Inflammatory macrophage treated with lipopolysaccharide for 1 hour (primary cell): ENCODE measurements at regions not wholly inside any gene's neighbourhood (a gene's known extent, or its start where the extent isn't known, plus 50 kb on each side); places are given as distances from the start of the nearest gene placed in this dataset.
"Not testable (repeated sequence)": the region's sequence is repeated elsewhere in the genome, so short reads cannot be mapped to it uniquely, and the experiment has no call there.

ENCODE experiments used
- DNase-seq, 2 donors: peaks; one replicate each; pipeline ENCODE4 v3.0.0-alpha.2; 2020 to 2022

DNA sequence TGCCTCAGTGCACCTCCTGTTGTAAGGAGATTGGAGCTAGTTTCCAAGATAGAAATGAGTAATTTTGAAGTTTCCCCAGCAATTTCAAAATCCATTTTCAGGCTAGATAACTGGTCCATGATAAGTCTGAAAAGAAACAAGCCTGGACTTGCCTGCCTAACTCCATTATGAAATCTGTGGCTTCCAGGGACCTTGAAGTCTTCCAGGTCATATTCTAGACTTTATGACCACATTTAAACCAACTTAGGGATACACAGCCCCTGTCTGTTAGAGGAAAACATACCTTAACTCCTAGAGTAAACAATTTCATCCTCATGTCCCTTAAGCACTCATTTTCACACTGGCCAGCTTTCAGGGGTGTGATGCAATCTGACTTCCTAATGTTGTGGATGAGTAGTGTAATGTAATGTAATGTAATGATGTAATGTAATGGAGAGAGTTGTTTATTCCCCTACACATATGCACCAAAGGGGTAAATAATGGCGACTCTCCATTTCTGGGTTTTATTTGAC is 96.7 kb upstream of the FAM20A start:
- peak; percentile 74 to 83 for DNase-seq

DNA sequence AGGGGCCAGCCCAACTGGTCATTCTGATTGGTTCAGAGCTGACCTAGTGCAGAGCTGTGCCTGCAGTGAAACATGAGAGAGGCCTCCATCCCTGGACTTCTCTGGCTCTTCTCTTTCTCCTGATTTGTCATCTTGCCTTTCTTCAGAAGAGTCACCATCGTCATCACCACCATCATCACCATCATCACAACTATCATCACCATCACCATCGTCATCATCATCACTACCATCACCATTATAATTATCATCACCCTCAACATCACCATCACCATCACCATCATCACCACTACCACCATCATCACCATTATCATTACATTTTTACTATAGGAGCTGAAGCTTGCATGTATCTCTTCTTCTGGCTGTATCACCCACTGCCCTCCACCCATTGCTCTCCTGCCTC is 94.5 kb upstream of the FAM20A start:
- DNase-seq: no peak

DNA sequence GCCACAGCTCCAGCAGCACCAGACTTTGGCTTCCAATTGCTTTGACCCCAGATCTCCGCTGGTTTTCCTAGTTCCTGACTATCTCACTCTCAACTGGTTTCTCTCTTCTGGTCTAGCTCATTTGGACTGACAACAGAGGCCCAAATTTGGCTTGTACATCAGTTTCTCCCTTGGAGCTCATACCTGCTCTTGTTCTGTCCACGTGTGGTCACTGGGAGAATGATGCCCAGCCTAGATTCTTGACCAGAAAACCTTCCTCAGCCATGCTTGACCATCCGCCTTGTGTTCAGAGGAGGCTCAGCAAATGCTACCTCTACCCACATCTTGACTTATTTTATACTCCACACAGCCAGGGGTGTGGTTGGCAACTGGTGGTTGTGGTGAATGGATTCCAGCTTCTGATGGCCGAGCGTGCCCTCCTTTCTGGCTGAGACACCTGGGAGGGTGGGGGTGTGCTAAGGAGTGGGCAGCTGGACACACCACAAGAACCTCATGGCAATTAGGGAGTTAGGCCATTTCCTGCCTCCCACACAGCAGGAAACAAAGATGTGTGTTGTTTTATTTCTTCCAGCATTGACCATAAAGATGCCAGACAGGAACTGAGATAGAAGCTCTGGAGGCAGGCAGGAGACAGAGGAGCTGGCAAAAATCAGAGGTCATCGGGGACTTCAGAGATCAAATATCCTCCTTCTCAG is 93.8 kb upstream of the FAM20A start:
- DNase-seq: no peak

DNA sequence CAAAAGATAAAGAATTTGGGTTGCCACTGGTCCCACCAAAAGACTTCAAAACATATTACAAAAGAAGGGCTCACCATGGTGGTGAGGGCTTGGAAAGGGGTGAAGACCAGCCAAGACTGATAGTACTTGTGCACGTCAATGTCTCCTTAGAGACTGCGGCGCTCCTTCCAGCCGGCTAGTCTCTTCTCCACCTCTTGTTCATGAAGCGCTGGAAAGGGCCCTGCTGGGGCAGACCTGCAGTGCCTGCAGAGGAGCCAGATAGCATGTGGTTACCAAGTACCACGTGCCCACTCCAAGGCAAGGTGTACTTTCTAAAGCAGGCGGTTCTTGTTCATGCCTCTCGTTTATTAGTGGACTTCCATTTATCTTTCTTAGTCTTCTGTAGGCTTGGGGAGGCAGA is 92.7 kb upstream of the FAM20A start:
- DNase-seq: no peak

DNA sequence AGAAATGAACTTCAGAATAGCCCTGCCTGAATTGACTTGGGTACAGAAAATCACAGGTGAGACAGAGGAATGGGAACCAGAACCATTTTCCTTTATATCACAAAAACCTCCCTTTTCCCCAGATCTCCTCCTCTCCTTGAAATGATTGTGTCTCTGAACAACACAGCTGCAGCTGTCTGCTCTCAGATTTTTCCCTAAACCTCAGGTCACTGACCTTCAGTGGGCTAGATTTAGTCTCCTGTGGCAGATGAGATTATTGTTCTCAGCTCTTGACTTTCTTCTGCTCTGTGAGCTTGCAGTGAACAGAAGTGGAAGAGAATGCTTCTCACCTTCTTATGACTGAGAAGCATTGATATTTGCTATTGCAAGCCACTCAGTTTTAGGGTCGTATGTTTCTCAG is 92.3 kb upstream of the FAM20A start:
- DNase-seq: no peak

DNA sequence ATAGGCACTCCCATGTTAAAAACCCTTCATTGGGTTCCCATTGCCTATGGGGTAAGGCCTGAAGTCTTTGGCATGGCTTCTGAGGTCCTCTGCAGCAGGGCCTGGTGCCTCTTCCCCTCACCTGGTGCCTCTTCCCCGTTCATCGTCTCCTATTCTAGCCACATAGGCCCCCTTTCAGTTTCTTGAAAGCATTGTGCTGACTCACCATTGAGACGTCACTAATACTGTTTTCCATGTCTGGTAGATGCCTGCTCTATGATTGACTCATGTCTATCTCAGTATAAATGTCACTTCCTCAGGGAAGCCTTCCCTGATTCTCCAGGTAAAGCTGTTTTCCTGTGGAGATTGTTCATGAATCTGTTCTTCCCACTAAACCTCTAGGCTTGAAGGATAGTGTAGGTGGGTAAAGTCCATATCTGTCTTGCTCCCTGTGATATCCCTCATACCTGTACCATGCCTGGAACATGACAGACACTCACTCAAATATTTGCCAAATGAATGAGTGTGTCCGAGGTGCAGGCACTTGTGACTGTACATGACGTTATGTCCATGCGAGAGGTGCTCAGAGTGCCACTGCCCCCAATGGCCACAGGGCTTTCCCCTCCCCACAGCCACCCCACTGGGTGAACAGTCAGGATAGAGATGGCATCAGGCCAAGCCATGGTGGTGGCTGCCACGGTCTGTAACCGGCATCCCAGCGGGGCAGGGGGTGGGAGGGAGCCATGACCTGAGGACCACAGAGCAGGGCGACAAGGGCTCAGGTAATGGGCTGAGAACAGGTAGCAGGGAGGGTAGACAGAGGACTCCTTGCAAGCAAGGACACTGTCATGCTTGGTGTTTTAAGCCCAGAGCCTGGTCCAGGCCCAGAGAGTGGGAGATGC is 85.2 kb upstream of the FAM20A start:
- no peak for DNase-seq

DNA sequence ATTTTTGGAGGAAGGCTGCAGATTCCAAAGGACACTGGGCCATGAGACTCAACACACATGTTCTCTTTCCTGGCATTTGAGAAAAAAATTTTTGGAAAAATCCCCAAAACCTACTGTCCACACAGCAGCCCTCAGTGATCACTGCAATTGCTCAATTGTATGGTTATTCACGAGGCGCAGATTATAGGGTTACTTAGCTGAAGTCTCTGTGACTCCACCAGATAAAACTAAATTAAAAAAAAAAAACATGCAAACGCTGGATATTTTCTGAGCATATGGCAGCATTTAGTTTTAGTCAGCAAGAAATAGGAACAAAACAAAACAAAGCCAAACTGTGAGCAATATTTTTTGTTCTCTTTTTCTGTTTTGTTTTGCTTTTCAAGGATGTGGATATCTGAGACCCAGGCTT is 83.8 kb upstream of the FAM20A start:
- DNase-seq: no peak

DNA sequence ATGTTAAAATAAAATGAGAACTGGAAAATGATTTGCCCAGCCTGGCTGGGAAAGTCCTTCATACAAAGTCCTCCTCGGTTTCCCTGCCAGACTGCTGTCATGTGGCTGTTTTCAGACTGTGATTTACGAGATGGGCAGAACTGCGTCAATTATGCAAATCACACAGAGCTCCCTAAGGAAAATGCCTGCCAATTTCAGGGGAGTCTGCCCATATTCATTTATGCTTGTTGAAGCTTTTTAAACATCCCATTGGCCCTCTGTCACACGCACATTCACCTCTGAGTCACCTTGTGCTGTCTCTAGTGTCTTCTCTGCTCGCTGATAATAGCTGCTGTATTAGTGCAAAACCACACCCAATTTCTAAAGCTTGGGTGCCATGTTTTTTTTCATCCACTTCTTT is 81.7 kb upstream of the FAM20A start:
- no peak for DNase-seq

DNA sequence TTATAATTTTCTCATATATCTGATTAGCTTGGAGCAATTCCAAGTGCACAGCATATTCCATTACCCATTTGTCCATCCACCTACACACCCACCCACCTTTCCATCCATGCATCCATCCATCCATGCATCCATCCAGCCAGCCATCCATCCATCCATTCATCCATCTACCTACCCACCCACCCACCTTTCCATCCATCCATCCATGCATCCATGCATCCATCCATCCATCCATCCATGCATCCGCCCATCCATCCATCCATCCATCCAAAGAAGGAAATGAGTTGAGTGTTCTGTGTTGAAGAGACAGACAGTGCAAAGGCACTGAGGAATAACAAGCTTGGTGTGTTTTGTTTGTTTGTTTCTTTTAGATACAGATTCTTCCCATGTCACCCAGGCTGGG is 78.7 kb upstream of the FAM20A start:
- DNase-seq: no peak

DNA sequence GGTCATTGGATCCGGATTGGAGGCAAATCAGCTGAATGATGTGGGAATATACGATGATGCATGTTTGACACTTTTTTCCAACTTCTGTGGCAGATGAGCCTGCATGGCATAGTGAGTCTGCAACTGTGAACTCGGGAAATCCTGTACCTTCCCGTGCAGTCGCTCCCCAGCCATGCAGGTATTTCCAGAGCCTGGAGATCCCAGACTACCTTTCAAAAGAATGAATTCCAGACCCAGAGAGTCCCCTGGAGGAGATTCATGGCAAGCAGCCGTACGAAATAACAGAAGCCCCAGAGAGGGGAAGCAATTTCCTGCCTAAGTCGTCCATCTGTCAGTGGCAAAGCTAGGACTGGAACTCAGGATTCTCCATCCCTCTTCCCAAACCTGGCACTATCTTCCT is 75.7 kb upstream of the FAM20A start:
- DNase-seq: no peak

DNA sequence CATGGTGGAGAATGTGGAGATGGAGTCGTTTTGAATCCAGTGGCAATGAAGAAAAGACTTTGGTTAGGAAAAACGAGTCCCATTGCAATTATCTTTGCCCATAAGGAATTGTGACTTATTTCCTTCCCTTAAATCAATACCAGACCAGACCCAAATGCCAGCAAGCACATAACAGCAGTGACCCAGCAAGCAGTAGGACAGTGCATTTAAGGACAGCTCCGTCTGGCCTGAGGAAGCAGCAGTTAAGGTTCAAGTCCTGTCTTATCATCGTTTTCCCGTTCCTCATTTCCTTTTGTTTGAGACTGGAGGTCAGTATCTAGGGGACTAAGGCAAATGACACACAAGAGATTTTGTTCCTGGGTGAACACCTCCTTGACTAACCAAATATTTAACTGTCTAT is 74.6 kb upstream of the FAM20A start:
- DNase-seq: no peak

DNA sequence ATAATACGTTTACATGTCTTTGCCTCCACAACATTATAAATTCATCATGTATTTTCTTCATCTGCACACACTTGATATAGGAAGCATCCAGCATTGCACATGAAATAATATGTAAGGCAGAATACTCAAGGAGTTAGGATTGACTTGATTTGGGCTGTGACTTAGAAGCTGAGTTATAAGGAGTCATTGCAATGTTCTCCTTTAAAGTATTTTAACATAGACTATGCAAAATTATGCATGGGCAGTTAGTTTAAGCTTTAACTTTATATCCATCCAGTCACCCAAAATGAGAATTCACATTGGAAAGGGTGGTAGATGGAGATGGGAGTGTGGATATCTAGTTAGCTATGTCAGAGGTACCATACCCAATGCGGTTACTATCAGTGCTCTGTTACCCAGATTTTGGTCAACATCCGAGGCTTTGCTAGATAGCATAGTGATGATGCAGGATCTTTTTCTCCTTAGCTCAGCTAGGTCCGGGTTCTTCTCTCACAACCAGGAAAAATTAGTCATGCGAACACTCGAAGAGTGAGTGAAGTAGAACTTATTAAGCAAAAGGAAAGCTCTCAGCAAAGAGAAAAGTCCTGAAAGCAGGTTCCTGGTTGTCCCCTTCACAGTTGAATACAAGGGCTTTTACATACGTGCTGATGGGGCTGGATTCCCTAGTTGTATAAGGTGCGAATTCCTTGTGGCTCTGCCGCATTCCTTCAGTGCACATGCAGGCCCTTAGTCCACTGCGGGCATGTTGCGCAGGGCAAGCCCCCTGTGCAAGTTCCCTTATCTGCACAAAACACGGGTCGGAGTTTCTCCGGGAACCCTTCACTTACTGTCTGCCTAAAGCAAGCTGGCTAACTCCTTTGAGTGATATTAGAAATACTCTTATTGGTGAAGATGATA is 73.1 kb upstream of the FAM20A start:
- no peak for DNase-seq

DNA sequence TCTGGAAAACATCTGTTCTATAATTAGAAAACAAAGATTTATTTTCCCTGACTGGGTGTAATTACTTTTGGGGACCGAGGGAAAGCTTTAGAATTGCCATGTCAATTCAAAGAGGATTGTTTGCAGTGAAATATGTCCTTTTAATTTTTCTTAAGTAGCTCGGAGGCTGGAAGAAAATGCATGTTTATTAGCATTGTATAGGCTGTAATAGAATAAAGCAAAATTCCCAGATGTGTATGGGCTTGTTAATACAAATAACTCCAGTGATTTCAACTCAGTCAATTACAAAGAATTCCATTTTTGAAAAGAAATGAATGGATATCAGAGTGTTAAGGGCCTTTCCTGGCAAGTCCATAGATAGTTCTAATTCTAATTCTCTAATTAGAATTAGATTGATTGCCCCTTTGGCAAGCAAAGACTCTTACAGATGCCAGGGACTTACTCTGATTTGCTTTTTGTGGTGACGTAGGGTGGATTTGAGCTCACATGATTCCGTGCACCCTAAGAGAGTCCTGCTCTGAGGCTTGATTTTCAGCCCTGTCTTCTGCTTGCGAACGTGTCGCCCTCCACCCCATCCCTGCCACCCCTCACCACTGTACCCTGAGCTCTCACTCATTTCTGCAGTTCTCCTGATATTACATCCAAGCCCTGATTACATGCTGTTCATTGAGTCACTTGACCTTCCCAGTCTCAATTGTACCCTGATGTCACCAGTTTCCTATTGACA is 70.0 kb upstream of the FAM20A start:
- no peak for DNase-seq

DNA sequence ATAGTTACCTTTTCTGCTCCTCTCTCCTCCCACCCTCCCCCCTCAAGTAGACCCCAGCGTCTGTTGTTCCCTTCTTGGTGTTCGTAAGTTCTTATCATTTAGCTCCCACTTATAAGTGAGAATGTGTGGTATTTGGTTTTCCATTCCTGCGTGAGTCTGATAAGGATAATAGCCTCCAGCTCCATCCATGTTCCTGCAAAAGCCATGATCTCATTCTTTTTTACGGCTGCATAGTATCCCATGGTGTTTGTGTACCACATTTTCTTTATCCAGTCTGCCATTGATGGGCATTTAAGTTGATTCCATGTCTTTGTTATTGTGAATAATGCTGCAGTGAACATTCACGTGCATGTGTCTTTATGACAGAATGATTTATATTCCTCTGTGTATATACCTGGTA is 65.3 kb upstream of the FAM20A start:
- not testable (repeated sequence) for DNase-seq

DNA sequence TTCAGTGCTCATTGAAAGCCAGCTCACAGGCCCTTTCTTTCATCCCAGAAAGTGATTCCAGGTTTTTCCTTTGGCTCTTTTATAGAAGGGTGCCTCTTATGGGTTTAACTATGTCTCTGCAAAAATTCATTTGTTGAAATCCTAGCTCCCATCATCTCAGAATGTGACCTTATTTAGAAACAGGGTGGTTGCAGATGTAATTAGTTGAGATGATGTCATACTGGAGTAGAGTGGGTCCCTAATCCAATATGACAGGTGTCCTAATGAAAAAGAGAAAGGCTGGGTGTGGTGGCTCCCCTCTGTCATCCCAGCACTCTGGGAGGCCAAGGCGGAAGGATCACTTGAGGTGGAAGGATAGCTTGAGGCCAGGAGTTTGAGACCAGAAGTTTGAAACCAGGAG is 64.2 kb upstream of the FAM20A start:
- DNase-seq: no peak

DNA sequence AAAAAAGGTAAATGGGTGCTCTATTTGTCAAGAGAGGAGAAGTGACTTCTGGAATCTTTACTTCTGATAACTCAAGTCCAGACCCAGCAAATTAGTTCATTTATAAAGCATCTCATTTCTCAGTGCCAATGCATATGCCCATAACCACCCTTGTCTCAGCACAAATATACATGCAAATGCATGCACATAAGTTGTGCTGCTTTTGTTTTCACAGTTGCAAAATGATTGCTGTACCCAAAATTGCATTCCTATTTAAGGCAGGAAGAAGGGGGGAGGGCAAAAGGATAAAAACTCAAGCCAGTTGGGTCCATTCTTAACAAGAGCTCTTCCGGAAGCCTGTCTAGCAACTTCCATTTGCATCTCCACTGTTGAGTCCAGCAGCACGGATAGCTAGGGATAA is 61.3 kb upstream of the FAM20A start:
- no peak for DNase-seq

DNA sequence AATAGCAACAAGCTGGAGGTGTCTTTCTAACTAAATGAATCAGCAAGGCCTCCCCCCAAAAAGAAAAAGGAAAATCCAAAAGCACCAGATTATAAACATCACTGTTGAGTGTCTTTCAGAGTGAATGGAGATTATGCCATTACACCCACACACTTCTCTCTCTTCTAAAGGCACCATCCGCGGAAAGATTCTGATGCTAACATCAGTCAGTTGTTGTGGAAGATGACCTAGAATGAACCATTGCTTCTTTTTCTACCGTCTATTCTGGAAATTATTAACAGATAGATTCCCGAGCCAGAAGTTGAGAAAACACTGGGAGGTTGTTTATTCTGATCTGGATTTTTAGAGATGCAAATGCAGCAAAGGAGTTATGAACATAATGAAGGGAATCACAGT is 60.9 kb upstream of the FAM20A start:
- DNase-seq: no peak

DNA sequence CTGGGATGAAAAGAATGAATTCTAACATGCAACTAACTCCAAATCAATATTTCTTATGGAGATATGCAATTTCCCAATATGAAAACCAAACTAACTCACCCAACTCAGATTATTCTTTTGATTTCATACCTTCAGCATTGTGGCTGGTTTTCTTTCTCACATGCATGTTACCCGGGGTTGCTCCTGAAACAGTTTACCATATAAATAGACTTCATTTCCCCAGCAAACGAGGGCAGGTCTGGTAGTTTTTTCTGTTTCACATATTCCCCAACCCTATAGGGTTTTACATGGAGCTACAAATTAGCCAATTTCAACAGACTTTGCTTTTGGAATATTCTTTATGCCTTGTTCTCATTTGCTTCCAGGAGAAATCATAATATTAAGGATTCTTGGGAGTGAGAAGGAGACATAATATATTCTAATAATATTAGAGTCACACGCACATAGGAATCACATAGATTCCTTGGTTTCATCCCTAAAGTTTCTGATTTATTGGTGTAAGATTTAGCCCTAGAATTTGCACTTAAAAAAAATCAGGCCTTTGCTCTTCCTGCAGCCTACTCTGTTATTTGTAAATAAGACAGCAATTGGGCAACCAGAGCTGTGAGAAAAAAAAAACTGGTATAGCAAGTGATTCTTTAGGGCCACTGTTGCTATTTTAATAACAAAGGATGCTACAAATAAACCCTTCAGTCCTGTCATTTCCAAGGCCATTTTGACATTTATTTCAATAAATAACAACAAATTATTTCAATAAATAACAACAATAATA is 60.3 kb upstream of the FAM20A start:
- no peak for DNase-seq

DNA sequence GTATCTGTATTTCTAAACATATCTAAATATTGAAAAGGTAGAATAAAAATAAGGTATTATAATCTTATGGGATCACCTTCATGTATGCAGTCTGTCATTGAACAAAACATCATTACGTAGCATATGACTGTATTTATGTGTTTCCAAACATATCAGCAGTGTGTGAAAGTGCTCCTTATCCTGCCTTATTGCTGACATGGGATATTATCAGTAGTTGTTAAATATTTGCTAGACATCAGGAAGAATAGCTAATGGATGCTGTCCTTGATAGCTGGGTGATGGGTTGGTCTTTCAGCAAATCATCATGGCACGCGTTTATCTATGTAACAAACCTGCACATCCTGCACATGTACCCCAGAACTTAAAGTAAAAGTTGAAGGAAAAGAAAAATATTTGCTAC is 59.1 kb upstream of the FAM20A start:
- no peak for DNase-seq

DNA sequence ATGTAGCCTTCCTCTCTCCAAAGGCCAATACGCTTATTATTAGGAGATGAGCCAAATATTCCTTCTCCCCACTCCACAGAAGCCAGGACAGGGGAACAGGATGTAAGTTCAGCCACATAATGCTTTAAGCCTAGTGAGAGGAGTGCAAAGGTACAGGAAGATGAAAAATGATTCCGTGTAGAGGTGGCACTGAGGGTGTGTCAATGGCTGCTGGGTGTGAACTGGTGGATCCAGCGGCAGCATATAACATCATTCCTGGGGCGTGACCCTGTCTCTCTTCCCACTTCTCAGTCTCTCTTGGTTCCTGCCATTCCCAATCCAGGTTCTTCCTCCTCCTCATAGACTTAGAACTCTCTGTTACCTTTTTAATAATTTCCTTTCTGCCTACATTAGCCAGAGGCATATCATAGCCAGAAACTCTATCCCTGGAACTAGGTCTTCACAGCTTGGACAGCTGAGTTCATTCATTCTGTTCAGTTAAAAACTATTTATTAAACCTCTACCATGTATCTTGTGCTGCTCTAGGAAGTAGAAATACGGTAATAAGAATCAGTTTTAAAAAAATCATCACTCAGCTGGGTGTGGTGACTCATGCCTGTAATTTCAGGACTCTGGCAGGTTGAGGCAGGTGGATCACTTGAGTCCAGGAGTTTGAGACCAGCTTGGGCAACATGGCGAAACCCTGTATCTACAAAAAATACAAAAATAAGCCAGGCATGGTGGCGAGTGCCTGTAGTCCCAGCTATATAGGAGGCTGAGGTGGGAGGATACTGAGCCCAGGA is 58.0 kb upstream of the FAM20A start:
- no peak for DNase-seq

DNA sequence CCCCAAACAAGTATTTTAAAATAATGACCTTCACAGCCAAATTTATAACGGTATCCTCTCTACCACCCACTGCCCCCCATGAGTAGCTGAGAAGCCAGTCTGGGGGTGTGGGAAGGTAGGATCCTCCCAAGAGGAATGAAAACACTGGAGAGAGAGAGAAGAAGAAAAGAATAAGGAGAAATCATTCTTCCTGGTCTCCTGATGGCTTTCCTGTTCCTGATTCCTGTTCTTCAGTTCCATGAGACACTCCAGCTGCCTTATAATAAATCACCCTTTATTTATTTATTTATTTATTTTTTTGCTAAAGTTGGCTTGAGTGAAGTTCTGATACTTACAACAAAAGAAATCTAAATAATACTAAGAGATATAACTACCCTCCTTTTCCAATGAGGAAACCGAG is 56.4 kb upstream of the FAM20A start:
- no peak for DNase-seq
